ENCODE measurements at regions not wholly inside any gene's neighbourhood (a gene's known extent, or its start where the extent isn't known, plus 50 kb on each side); places are given as distances from the start of the nearest gene placed in this dataset.

DNA sequence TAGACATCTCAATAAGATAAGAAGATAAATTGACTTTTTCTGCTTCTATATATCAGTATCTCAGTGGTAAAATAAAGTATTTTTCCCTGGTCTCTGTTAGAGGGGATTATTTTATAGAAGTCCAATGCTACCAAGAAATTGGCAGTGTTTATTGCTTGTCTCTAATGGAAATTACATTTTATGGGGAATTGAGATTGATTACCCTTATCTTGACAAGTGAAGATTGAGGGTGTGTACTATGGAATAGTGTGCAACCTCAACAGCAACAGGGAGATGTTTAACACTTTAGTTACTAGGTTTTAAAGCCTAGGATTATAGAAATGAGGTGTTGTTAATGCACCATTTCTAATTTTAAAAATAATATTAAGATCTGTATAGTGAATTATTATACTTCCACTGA is 154.8 kb upstream of the ROBO1 start:
- TF ChIP-seq, protein P1, sequence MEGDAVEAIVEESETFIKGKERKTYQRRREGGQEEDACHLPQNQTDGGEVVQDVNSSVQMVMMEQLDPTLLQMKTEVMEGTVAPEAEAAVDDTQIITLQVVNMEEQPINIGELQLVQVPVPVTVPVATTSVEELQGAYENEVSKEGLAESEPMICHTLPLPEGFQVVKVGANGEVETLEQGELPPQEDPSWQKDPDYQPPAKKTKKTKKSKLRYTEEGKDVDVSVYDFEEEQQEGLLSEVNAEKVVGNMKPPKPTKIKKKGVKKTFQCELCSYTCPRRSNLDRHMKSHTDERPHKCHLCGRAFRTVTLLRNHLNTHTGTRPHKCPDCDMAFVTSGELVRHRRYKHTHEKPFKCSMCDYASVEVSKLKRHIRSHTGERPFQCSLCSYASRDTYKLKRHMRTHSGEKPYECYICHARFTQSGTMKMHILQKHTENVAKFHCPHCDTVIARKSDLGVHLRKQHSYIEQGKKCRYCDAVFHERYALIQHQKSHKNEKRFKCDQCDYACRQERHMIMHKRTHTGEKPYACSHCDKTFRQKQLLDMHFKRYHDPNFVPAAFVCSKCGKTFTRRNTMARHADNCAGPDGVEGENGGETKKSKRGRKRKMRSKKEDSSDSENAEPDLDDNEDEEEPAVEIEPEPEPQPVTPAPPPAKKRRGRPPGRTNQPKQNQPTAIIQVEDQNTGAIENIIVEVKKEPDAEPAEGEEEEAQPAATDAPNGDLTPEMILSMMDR (IDR thresholded peaks at IDR 0.05), result no peak
- no peak for TF ChIP-seq POLR2AphosphoS5 (IDR thresholded peaks at IDR 0.05)

Data from gastroesophageal sphincter (tissue), 3 donors.